AG08395 (cell line): ENCODE measurements at regions not wholly inside any gene's neighbourhood (a gene's known extent, or its start where the extent isn't known, plus 50 kb on each side); places are given as distances from the start of the nearest gene placed in this dataset.
"Not testable (repeated sequence)": the region's sequence is repeated elsewhere in the genome, so short reads cannot be mapped to it uniquely, and the experiment has no call there.

ENCODE experiments used
- DNase-seq: peaks from one replicate; pipeline ENCODE4 v3.0.0; 2012; ENCODE audit warnings: mixed read lengths, low spot score

DNA sequence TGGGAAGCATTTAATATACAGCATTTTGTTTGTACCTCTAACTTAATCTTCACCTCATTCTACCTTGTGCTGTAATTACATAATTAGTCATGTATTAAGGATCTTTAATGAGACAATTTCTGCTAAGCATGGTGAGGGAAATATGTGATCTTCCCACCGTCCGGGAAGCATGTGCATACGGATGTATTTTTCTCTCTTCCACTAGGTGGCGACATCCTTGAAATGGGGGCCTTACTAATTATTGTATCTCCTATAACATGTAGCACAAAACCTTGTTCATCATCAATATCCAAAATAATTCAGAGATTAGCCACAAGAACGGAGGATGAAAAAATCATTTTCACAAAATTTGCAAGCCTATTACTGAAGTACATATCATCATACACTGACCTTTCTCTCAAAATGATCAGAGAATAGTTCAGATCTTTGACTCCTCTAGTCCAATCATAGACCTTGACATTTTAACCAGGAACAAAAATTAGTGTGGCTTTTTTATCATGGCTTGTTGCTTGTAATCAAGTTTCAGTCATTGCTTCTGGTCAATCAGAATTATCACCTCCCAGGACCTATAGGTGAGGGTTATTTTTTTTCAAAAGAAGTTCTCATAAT, 148.9 kb upstream of the GBE1 start:
- DNase-seq = peak; percentile 27

GRCh38 chr3:81909796-81910195, 148.4 kb upstream of the GBE1 start:
- no peak for DNase-seq

- DNase-seq = no peak
Measured at GRCh38 chr3:81908561-81908960, 147.1 kb upstream of the GBE1 start.

DNA sequence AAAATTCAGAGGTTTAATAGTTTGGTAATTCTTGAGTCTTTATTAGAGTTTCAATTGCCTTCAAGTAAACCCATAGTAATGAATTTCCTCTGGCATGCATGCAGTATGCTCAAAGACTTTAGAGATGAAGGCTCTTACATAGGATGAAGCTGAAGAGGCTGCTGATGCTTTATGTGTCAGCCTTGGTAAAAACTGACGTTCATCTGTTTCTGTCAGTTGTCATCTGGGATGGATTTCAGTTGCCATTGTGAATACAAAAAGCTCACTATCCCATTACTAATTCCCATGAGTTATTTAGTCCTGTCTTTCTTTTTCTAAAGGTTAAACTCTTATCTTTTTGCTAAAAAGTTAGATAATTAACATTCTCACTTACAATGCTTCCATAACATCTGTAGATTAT, 136.9 kb upstream of the GBE1 start:
- no peak for DNase-seq

GRCh38 chr3:81894598-81894997, 133.2 kb upstream of the GBE1 start:
- no peak for DNase-seq

DNA sequence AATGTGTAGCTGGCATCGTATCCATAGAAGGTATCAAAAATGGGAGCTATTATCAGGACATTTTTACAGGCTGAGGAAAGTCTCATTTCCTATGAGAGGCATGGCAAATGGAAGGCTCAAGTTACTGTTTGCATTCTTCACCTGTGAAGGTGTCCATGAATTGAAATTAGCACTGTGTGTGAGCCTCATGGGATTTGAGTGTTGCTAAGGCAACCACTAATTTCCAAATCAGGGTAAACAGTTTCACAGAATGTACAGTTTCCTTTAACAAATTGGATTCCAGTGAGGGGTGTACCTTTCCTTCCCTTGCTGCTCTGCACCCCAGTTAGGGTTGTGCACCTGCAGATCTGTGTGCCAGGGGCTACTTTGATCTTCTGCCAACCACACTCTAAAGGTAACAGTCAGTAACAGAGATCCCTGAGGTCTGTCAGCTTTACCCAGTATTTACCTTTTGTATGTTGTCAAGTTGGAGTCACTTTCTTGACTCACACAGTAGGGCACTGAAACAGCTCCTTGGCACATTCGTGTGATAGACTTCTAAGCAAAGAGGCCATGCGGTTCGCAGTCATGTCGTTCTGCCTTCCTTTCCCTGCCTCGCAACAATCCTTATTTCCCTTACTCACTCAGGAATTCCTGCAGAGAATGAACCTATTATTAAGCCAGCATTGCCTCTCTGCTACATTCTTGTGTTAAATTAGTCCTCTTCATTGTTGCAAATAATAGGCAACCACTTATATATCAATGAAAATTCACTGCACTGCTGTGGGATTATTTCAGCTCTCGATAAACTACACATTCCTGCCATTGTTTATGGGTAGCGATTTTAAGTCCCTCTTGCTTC, 129.8 kb upstream of the GBE1 start:
- DNase-seq = no peak

- no peak for DNase-seq
Measured at GRCh38 chr3:81888914-81889557, 127.6 kb upstream of the GBE1 start.

DNA sequence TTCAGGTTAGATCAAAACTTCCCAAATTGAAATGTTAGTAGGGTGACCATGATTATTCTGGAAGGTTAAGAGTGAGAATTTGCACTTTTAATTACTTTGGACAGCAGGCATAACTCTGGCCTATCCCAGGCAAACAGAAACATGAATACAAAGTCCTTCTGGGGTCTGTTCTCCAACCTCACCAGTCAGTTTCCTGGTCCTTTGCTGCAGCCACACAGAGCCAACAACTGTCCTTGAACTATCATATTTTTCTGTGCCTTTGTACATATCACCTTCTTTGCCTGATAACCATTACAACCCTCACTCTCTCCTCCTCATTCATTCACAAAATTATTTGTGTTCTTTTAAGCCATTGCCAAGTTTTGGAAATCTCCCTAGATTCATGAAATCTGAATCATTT, 126.0 kb upstream of the GBE1 start:
- DNase-seq = no peak

DNA sequence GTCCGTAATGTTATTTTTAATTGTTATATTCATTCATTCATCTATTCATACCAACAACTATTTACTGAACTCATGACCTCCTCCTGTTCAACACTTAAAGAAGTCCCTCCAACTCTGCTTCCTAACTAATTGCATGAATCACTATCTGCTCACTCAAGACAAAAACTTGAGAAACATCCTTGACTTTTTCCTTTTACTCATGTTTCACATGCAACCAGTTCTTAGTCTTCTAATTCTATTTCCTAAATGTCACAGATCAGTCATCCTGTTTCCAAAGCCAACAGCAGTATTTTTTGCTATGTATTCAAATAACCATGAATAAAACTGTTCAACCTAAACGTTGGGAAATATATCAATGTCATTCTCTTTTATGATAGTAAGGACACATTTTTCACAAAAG, 124.6 kb upstream of the GBE1 start:
- peak; percentile 38 for DNase-seq

DNA sequence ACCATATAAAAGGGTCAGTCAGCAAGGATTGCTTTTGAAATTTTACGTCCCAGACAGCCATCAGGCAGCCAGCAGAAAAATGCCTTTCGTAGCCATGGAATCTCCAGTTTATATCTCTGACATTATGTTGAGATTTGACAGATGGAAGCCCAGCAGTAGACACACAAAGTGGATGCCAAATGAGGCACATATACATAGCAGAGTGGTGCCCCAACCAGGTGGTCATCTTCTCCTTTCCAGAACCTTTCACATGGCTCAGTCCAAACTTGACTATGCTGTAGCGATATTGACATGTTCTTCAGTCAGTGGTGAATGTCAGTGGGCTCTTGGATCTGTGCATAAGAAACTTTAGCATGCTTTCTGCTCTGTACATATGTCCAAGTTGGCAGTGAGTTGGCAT, 123.3 kb upstream of the GBE1 start:
- no peak for DNase-seq

GRCh38 chr3:81876826-81877225, 115.4 kb upstream of the GBE1 start:
- DNase-seq = no peak

DNA sequence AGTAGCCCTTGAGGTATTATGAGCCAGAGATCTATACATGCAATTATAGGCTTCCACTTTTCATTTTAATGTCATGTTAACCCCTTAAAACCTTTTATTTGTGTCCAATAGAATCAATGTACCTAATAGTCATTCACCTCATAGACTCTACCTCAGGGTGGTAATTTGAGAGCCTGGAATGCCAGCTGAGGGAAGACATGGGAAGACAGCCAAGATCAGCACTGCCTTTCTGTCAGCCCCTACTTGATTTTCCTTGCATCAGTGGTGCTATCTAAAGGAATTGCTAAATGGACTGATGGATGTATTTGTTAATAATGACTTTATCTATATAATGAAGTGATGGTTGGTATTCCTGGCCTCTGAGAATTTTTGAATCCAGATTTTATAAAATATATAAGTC, 113.3 kb upstream of the GBE1 start:
- DNase-seq = no peak

DNA sequence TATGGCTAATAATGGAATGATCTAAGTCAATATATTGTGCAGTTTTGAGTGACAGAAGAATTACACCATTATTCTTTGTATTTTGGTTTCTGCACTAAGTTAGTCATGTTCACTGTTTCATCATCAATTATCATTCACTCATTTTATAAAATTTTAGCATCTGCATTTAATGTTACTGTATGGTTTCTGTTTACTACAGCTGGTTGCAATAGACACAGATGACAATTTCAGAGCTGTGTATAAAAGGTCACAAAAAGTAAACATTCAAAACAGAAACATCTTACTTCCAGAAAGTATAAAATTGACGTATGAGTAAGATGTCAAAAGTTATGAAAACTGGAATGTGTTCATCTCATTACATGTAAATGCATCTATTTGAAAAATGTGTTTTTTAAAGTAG, 111.1 kb upstream of the GBE1 start:
- DNase-seq = no peak

- DNase-seq = no peak
Measured at GRCh38 chr3:81871358-81872155, 110.1 kb upstream of the GBE1 start.

- no peak for DNase-seq
Measured at GRCh38 chr3:81869382-81869781, 107.9 kb upstream of the GBE1 start.

DNA sequence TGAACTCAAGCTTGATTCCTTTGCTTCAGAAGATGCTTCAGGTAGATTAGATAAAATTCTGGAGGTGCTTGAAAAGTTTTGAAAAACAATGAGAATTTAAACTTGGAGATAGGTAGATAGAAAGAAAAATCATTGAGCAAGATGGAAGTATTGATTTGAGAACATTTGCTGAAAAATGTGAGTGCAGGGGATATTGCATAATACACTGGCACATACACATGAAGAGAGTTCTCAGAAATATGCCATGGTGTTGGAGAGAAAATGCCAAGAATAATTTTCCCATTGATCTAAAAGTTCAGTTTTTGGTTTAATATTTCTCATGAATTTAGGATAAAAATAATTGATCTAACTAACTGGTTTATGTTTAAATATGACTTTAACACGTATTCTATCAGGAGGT, 107.2 kb upstream of the GBE1 start:
- DNase-seq = no peak

- DNase-seq = no peak
Measured at GRCh38 chr3:81867875-81868274, 106.4 kb upstream of the GBE1 start.

DNA sequence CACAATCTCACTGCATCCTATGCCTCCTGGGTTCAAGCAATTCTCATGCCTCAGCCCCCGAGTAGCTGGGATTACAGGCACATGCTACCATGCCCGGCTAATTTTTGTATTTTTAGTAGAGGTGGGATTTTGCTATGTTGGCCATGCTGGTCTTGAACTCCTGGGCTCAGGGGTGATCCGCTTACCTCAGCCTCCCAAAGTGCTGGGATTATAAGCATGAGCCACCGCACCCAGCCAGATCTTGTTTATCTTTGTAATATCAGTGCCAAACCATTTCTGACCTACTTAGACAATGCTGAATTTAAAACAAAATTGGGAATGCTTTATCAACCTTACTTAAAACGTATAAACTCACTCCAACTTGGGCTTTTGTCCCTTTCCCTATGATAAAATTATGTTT, 103.7 kb upstream of the GBE1 start:
- DNase-seq = not testable (repeated sequence)

DNA sequence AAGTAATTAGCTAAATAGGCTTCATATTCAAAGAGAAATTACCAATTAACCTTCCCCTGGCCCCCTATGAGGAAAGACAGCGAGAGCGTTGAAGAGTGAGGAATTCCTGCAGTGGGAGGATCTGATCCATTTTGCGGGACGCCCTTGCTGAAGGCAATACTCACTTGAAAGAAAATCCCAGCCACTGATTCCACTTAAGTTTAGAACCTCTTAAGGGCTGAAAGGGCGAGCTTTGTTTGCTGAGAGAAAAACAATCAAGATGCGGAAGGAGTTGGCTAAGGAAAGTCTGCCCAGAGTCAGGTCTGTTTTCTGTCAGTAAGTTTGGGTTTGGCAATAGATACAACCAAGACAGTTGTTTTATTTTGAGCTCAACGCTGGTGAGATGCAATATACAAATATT, 102.8 kb upstream of the GBE1 start:
- no peak for DNase-seq

DNA sequence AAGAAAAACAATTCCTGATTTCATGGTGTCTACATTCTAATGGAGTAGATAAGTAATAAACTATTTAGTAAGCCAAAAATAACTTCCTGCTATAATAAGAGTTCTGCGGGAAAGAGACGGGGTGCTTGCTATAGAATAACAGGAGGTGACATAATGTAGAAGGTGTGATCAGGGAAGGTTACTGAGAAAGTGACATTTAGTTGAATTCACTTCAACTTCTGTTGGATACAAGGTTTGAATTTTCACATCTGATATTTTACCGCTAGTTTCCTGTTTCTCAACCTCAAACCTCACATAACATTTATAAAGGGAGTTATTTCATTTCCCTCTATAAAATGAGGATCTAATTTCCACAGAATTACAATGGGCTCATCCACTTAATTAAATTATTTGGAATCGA, 102.3 kb upstream of the GBE1 start:
- DNase-seq = no peak

DNA sequence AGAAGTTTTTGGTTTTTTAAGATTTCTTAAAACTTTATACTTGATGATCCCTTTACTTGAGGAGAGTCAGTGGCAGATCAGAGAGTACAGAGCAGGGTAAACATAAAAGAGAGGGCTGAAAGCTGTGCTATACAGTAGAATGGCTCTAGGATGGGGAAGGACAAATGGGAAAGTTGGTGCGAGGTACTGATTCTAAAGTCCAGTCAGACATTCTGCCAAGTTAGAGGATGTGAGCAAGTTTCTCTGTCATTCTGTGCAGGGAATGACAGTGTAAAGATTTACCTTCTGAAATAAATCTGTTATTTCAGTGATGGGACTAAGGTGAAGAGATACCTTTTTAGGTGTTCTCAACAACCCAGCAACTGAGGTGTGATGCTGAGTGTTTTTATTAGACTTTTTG, 100.1 kb upstream of the GBE1 start:
- DNase-seq = no peak

DNA sequence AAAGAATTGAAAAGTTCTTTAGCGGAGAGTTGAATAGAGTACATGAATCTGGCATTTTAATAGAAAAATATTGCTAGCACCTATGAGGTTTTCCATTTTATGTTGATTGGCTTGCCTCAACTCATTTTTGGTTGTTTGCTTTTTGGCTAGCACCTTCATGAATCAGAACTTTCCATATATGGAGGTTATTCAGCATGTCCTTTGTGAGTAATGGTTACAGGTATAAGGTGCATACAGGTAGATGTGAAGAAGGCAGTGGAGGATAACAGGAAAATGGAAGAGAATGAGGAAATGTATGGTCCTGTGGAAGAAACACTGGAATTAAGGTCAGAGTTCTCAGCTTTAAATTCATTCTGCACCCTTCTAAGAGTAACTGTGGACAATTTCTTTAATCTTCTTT, 98.1 kb upstream of the GBE1 start:
- no peak for DNase-seq

- DNase-seq = no peak
Measured at GRCh38 chr3:81853431-81853830, 92.0 kb upstream of the GBE1 start.
